HL-60 (cell line): ENCODE measurements at regions not wholly inside any gene's neighbourhood (a gene's known extent, or its start where the extent isn't known, plus 50 kb on each side); places are given as distances from the start of the nearest gene placed in this dataset.

Experiments used
- DNase-seq, 2 experiments: peaks; one replicate each; pipeline ENCODE4 v3.0.0-alpha.2; 2010 to 2020; ENCODE audit warnings: low read depth in 1 of 2, low spot score in 1 of 2
- H3K27ac ChIP-seq: fragments of 250-450 bp; sonication (Bioruptor Pico); replicated peaks from 2 replicates; pipeline ENCODE4 v1.5.1; 2020; ENCODE audit warnings: mild to moderate bottlenecking, moderate library complexity
- H3K27me3 ChIP-seq: fragments of 250-450 bp; sonication (Bioruptor Pico); 2 replicates; pipeline ENCODE4 v1.5.1; 2021; ENCODE audit warnings: mild to moderate bottlenecking, moderate library complexity; ENCODE audit not compliant: insufficient read depth, poor library complexity, severe bottlenecking
- H3K4me3 ChIP-seq: replicated peaks from 2 replicates; pipeline ENCODE4 v1.5.1; 2011; ENCODE audit warnings: mild to moderate bottlenecking, control low read depth, low read length; ENCODE audit not compliant: insufficient read depth
- GABPA ChIP-seq: IDR thresholded peaks from 2 replicates; pipeline ENCODE4 v1.6.1; 2012; ENCODE audit warnings: low read depth
- POLR2AphosphoS5 ChIP-seq: IDR thresholded peaks from 2 replicates; pipeline ENCODE4 v1.6.1; 2012; ENCODE audit warnings: low read depth
- SPI1 ChIP-seq: IDR thresholded peaks from 2 replicates; pipeline ENCODE4 v1.6.1; 2012; ENCODE audit warnings: low read depth, mild to moderate bottlenecking, borderline replicate concordance
- TF ChIP-seq, protein P1 (sequence below): IDR thresholded peaks from one replicate; pipeline ENCODE4 v1.5.1; 2011; ENCODE audit warnings: low read length, control low read depth, inconsistent platforms; ENCODE audit not compliant: insufficient read depth
- TF ChIP-seq, protein P2 (sequence below): IDR thresholded peaks from 2 replicates; pipeline ENCODE4 v1.6.1; 2012; ENCODE audit warnings: low read depth; ENCODE audit not compliant: insufficient replicate concordance

GRCh38 chr5:3217114-3217513 is 378.5 kb upstream of the IRX1 start:
- Histone ChIP-seq H3K27ac (no peak overlapping the region), H3K27me3 (no peaks in the 10 kb centered on the region), H3K4me3 (no peak overlapping the region)
- DNase-seq: no peak
- TF ChIP-seq POLR2AphosphoS5 (no peak), GABPA (no peak), SPI1 (no peak)
- TF ChIP-seq, protein P1, sequence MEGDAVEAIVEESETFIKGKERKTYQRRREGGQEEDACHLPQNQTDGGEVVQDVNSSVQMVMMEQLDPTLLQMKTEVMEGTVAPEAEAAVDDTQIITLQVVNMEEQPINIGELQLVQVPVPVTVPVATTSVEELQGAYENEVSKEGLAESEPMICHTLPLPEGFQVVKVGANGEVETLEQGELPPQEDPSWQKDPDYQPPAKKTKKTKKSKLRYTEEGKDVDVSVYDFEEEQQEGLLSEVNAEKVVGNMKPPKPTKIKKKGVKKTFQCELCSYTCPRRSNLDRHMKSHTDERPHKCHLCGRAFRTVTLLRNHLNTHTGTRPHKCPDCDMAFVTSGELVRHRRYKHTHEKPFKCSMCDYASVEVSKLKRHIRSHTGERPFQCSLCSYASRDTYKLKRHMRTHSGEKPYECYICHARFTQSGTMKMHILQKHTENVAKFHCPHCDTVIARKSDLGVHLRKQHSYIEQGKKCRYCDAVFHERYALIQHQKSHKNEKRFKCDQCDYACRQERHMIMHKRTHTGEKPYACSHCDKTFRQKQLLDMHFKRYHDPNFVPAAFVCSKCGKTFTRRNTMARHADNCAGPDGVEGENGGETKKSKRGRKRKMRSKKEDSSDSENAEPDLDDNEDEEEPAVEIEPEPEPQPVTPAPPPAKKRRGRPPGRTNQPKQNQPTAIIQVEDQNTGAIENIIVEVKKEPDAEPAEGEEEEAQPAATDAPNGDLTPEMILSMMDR: no peak
- TF ChIP-seq, protein P2, sequence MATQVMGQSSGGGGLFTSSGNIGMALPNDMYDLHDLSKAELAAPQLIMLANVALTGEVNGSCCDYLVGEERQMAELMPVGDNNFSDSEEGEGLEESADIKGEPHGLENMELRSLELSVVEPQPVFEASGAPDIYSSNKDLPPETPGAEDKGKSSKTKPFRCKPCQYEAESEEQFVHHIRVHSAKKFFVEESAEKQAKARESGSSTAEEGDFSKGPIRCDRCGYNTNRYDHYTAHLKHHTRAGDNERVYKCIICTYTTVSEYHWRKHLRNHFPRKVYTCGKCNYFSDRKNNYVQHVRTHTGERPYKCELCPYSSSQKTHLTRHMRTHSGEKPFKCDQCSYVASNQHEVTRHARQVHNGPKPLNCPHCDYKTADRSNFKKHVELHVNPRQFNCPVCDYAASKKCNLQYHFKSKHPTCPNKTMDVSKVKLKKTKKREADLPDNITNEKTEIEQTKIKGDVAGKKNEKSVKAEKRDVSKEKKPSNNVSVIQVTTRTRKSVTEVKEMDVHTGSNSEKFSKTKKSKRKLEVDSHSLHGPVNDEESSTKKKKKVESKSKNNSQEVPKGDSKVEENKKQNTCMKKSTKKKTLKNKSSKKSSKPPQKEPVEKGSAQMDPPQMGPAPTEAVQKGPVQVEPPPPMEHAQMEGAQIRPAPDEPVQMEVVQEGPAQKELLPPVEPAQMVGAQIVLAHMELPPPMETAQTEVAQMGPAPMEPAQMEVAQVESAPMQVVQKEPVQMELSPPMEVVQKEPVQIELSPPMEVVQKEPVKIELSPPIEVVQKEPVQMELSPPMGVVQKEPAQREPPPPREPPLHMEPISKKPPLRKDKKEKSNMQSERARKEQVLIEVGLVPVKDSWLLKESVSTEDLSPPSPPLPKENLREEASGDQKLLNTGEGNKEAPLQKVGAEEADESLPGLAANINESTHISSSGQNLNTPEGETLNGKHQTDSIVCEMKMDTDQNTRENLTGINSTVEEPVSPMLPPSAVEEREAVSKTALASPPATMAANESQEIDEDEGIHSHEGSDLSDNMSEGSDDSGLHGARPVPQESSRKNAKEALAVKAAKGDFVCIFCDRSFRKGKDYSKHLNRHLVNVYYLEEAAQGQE: no peak

GRCh38 chr5:3216386-3216785 is 379.2 kb upstream of the IRX1 start:
- TF ChIP-seq SPI1 (no peak), GABPA (no peak), POLR2AphosphoS5 (no peak)
- TF ChIP-seq, protein P2: no peak
- DNase-seq: no peak
- no peaks in the 10 kb centered on the region for H3K27me3 ChIP-seq
- H3K4me3 ChIP-seq: no peak overlapping the region
- H3K27ac ChIP-seq: no peak overlapping the region

DNA sequence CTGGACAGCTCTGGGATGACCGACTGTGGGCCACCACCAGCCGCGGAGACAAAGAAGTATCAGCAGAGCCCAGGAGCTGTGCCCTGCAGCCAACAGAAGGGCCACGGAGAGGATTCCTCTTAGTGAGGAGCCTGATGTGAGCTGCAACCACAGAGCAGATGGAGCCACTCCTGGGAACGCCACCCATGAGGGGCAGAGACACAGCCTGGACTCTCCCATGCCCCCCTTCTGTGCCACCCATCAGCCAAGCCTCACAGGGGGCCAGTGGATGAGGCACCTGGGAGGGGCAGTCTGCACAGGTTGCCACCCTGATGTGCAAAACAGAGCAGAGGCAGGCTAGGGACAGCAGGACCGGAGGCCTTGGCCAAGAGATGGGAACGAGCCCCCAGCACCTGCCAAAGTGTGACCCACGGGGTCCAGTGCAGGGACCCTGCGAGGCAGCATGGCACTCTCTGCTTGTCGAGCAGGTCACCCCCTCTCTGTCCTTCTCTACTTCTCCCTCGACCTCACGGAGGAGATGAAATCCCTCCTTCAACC is 380.7 kb upstream of the IRX1 start:
- TF ChIP-seq GABPA: no peak
- TF ChIP-seq SPI1: no peak
- TF ChIP-seq, protein P1: no peak
- no peak for TF ChIP-seq POLR2AphosphoS5
- TF ChIP-seq, protein P2: no peak
- Histone ChIP-seq H3K4me3 (no peak overlapping the region), H3K27me3 (no peaks in the 10 kb centered on the region), H3K27ac (no peak overlapping the region)
- no peak for DNase-seq
